ENCODE measurements at regions not wholly inside any gene's neighbourhood (a gene's known extent, or its start where the extent isn't known, plus 50 kb on each side); places are given as distances from the start of the nearest gene placed in this dataset.
A peak's percentile ranks its signal among the peaks of the same experiment; 100 is the strongest.

GRCh38 chr6:27838945-27839625 is 73.1 kb downstream of the OR2B2 start:
- TF ChIP-seq CTCF (CRISPR knock-in tag; IDR thresholded peaks at IDR 0.05) (no peak), SKI (IDR thresholded peaks at IDR 0.05; ENCODE audit: partially characterized antibody) (no peak), SMARCE1 (IDR thresholded peaks at IDR 0.05; ENCODE audit: borderline replicate concordance) (no peak), POLR2AphosphoS5 (IDR thresholded peaks at IDR 0.05; ENCODE audit: low read depth, low read length) (no peak; the same call in 1 of the 2 replicates), MXD3 (CRISPR knock-in tag; IDR thresholded peaks at IDR 0.05) (peak; percentile 84), NCOR1 (IDR thresholded peaks at IDR 0.05; ENCODE audit: borderline replicate concordance, low read length) (no peak), ZNF232 (CRISPR knock-in tag; IDR thresholded peaks at IDR 0.05; ENCODE audit: borderline replicate concordance) (no peak), TCF7 (IDR thresholded peaks at IDR 0.05; ENCODE audit: low read depth) (no peak), SMC3 (IDR thresholded peaks at IDR 0.05; ENCODE audit: low read length) (no peak)

All from HepG2 (cell line).